SKM-1 treated with dmso at 0.1 percent for 144 hours (cell line): ENCODE measurements at regions not wholly inside any gene's neighbourhood (a gene's known extent, or its start where the extent isn't known, plus 50 kb on each side); places are given as distances from the start of the nearest gene placed in this dataset.
"Not testable (repeated sequence)": the region's sequence is repeated elsewhere in the genome, so short reads cannot be mapped to it uniquely, and the experiment has no call there.

Source experiments
- DNase-seq: peaks from one replicate; lab custom pipeline; 2025; ENCODE audit not compliant: unreplicated experiment; lab: John Stamatoyannopoulos, UW

GRCh38 chr21:23955135-23955843 is 1652.0 kb downstream of the MRPL39 start:
- DNase-seq = no peak

- no peak for DNase-seq
Measured at GRCh38 chr21:23952269-23952668, 1655.0 kb downstream of the MRPL39 start.

GRCh38 chr21:23951251-23951650 is 1656.0 kb downstream of the MRPL39 start:
- no peak for DNase-seq

- DNase-seq = no peak
Measured at GRCh38 chr21:23950344-23950743, 1656.9 kb downstream of the MRPL39 start.

GRCh38 chr21:23949493-23949892 is 1657.8 kb downstream of the MRPL39 start:
- no peak for DNase-seq

- DNase-seq = no peak
Measured at GRCh38 chr21:23939369-23940065, 1667.8 kb downstream of the MRPL39 start.

- no peak for DNase-seq
Measured at GRCh38 chr21:23936991-23937390, 1670.3 kb downstream of the MRPL39 start.

GRCh38 chr21:23936224-23936623 is 1671.1 kb downstream of the MRPL39 start:
- peak; percentile 30 for DNase-seq

GRCh38 chr21:23930565-23930964 is 1676.7 kb downstream of the MRPL39 start:
- DNase-seq = no peak

GRCh38 chr21:23926430-23926829 is 1680.9 kb downstream of the MRPL39 start:
- DNase-seq = not testable (repeated sequence)

GRCh38 chr21:23921670-23922418 is 1685.4 kb downstream of the MRPL39 start:
- no peak for DNase-seq

GRCh38 chr21:23900727-23901126 is 1706.6 kb downstream of the MRPL39 start:
- DNase-seq = no peak

GRCh38 chr21:23899561-23899960 is 1707.7 kb downstream of the MRPL39 start:
- DNase-seq = no peak

GRCh38 chr21:23890652-23891051 is 1716.6 kb downstream of the MRPL39 start:
- DNase-seq = no peak

GRCh38 chr21:23887725-23888306 is 1719.5 kb downstream of the MRPL39 start:
- no peak for DNase-seq

GRCh38 chr21:23886828-23887724 is 1720.2 kb downstream of the MRPL39 start:
- no peak for DNase-seq

- DNase-seq = no peak
Measured at GRCh38 chr21:23881783-23882182, 1725.5 kb downstream of the MRPL39 start.

GRCh38 chr21:23876925-23877558 is 1730.2 kb downstream of the MRPL39 start:
- DNase-seq = no peak

GRCh38 chr21:23874271-23874670 is 1733.0 kb downstream of the MRPL39 start:
- no peak for DNase-seq

GRCh38 chr21:23861911-23862504 is 1745.3 kb downstream of the MRPL39 start:
- peak; percentile 6 for DNase-seq
